Natural killer cell (primary cell): ENCODE measurements at regions not wholly inside any gene's neighbourhood (a gene's known extent, or its start where the extent isn't known, plus 50 kb on each side); places are given as distances from the start of the nearest gene placed in this dataset.

Experiments
- ATAC-seq, 3 donors: fragments of 150-1000 bp in 2 of 3; fragments of 200-7000 bp in 1 of 3; cut with Tn5 transposase; 1 replicate in 1 of 3; 2 replicates in 2 of 3; pipeline ENCODE4 v1.10.0; 2021; ENCODE audit warnings: mild to moderate bottlenecking in 2 of 3, moderate library complexity in 2 of 3
- DNase-seq, 2 donors: peaks; one replicate each; pipeline versions ENCODE4 v3.0.0 to v3.0.0-alpha.2; 2013 to 2021; ENCODE audit warnings: mixed read lengths in 1 of 2
- H3K27ac ChIP-seq: one replicate; pipeline ENCODE4 v1.5.1; 2013; ENCODE audit warnings: mild to moderate bottlenecking, low read length
- H3K27me3 ChIP-seq: one replicate; pipeline ENCODE4 v1.6.1; 2013; ENCODE audit warnings: low read length; ENCODE audit not compliant: control insufficient read depth, insufficient read depth
- H3K36me3 ChIP-seq: one replicate; pipeline ENCODE4 v1.6.1; 2013; ENCODE audit warnings: low read length; ENCODE audit not compliant: control insufficient read depth, insufficient read depth
- H3K4me1 ChIP-seq: one replicate; pipeline ENCODE4 v1.6.1; 2013; ENCODE audit warnings: low read length; ENCODE audit not compliant: control insufficient read depth, insufficient read depth
- H3K4me3 ChIP-seq: one replicate; pipeline ENCODE4 v1.5.1; 2013; ENCODE audit warnings: low read length
- H3K9me3 ChIP-seq: one replicate; pipeline ENCODE4 v1.6.1; 2013; ENCODE audit warnings: low read length; ENCODE audit not compliant: control insufficient read depth, insufficient read depth
- H3K27ac Mint-ChIP-seq, 2 donors: one replicate each; pipeline ENCODE4 v1.8.0; 2022; ENCODE audit warnings: mild to moderate bottlenecking in 2 of 2, mixed read lengths in 2 of 2, moderate library complexity in 1 of 2
- H3K27me3 Mint-ChIP-seq, 2 donors: one replicate each; pipeline ENCODE4 v1.8.0; 2022; ENCODE audit warnings: low read depth in 2 of 2, mixed read lengths in 2 of 2
- H3K36me3 Mint-ChIP-seq: one replicate; pipeline ENCODE4 v1.8.0; 2022; ENCODE audit warnings: mixed read lengths
- H3K4me1 Mint-ChIP-seq, 2 donors: one replicate each; pipeline ENCODE4 v1.8.0; 2022; ENCODE audit warnings: mixed read lengths in 2 of 2
- H3K4me3 Mint-ChIP-seq: one replicate; pipeline ENCODE4 v1.8.0; 2022; ENCODE audit warnings: mild to moderate bottlenecking, moderate library complexity, mixed read lengths
- H3K9me3 Mint-ChIP-seq, 2 donors: one replicate each; pipeline ENCODE4 v1.8.0; 2022; ENCODE audit warnings: mixed read lengths in 2 of 2
- CTCF ChIP-seq: fragments of 200-600 bp; IDR thresholded peaks from one replicate; pipeline ENCODE4 v1.8.0; 2022; ENCODE audit warnings: antibody characterized with exemption
- WGBS: methylation state at CpG from one replicate; pipeline ENCODE4 v1.1.7; 2013; ENCODE audit warnings: missing lambda C conversion rate; ENCODE audit not compliant: insufficient coverage; 5-methylcytosine and 5-hydroxymethylcytosine counted together
- intact Hi-C: fragments of 100-400 bp; cut with micrococcal nuclease; formaldehyde crosslinking; loops from one replicate; pipeline ENCODE4 v1.14.2; 2022

- no peak overlapping the region for H3K27ac ChIP-seq
- no peaks in the 10 kb centered on the region for H3K4me1 Mint-ChIP-seq
- no peaks in the 10 kb centered on the region for H3K4me1 ChIP-seq
- no peaks in the 10 kb centered on the region for H3K36me3 Mint-ChIP-seq
- no peaks in the 10 kb centered on the region for H3K27me3 Mint-ChIP-seq
- no peaks in the 10 kb centered on the region for H3K27me3 ChIP-seq
- no peaks in the 10 kb centered on the region for H3K9me3 ChIP-seq
- TF ChIP-seq CTCF: no peak
- intact Hi-C loops: no loop called here
- WGBS: 100% methylated on average over 1 of the region's 1 CpG
- H3K27ac Mint-ChIP-seq: no peak overlapping the region
- DNase-seq: no peak
- no peaks in the 10 kb centered on the region for H3K36me3 ChIP-seq
- H3K9me3 Mint-ChIP-seq: peaks cover 5 to 11% of the 10 kb centered on the region in 2 donors
- H3K4me3 ChIP-seq: no peak overlapping the region
- ATAC-seq: no peak
- no peak overlapping the region for H3K4me3 Mint-ChIP-seq
These were observed 399.7 kb downstream of the TLE1 start for GRCh38 chr9:81289622-81290021.

- H3K9me3 Mint-ChIP-seq: peaks cover 5 to 9% of the 10 kb centered on the region in 2 donors
These were observed 421.3 kb downstream of the TLE1 start for GRCh38 chr9:81268048-81268447.

GRCh38 chr9:81266674-81267073 lies 422.7 kb downstream of the TLE1 start:
- no peaks in the 10 kb centered on the region for H3K27me3 ChIP-seq
- H3K36me3 Mint-ChIP-seq: no peaks in the 10 kb centered on the region
- peaks cover 4% of the 10 kb centered on the region for H3K9me3 ChIP-seq
- no peak for TF ChIP-seq CTCF
- H3K4me3 Mint-ChIP-seq: no peak overlapping the region
- no peak overlapping the region for H3K4me3 ChIP-seq
- H3K9me3 Mint-ChIP-seq: peaks cover 5 to 9% of the 10 kb centered on the region in 2 donors
- no peaks in the 10 kb centered on the region for H3K4me1 ChIP-seq
- no peak overlapping the region for H3K27ac ChIP-seq
- no peak overlapping the region for H3K27ac Mint-ChIP-seq
- ATAC-seq (no peak), DNase-seq (no peak)
- H3K4me1 Mint-ChIP-seq: no peaks in the 10 kb centered on the region
- intact Hi-C loops: no loop called here
- no peaks in the 10 kb centered on the region for H3K36me3 ChIP-seq
- no peaks in the 10 kb centered on the region for H3K27me3 Mint-ChIP-seq

More at GRCh38 chr9:81268048-81268447, 421.3 kb downstream of the TLE1 start:
- intact Hi-C loops: no loop called here
- H3K4me1 ChIP-seq: no peaks in the 10 kb centered on the region
- no peak overlapping the region for H3K4me3 ChIP-seq
- Mint-ChIP-seq H3K27me3 (no peaks in the 10 kb centered on the region), H3K4me3 (no peak overlapping the region), H3K4me1 (no peaks in the 10 kb centered on the region), H3K36me3 (no peaks in the 10 kb centered on the region), H3K27ac (no peak overlapping the region)
- H3K9me3 ChIP-seq: peaks cover 4% of the 10 kb centered on the region
- no CpG with 5 or more reads among the region's 1 CpG for WGBS
- no peak overlapping the region for H3K27ac ChIP-seq
- no peak for TF ChIP-seq CTCF
- H3K27me3 ChIP-seq: no peaks in the 10 kb centered on the region
- ATAC-seq (no peak), DNase-seq (no peak)
- H3K36me3 ChIP-seq: no peaks in the 10 kb centered on the region

GRCh38 chr9:81266086-81266485 lies 423.3 kb downstream of the TLE1 start:
- no CpG with 5 or more reads among the region's 2 CpGs for WGBS
- no peak overlapping the region for H3K4me3 Mint-ChIP-seq
- no peak overlapping the region for H3K27ac Mint-ChIP-seq
- Histone ChIP-seq H3K4me1 (no peaks in the 10 kb centered on the region), H3K4me3 (no peak overlapping the region), H3K27me3 (no peaks in the 10 kb centered on the region), H3K9me3 (peaks cover 4% of the 10 kb centered on the region), H3K27ac (no peak overlapping the region), H3K36me3 (no peaks in the 10 kb centered on the region)
- no peak for TF ChIP-seq CTCF
- H3K4me1 Mint-ChIP-seq: no peaks in the 10 kb centered on the region
- ATAC-seq (no peak), DNase-seq (no peak)
- H3K9me3 Mint-ChIP-seq: peaks cover 5 to 9% of the 10 kb centered on the region in 2 donors
- intact Hi-C loops: no loop called here
- no peaks in the 10 kb centered on the region for H3K27me3 Mint-ChIP-seq
- no peaks in the 10 kb centered on the region for H3K36me3 Mint-ChIP-seq
